ENCODE measurements at regions not wholly inside any gene's neighbourhood (a gene's known extent, or its start where the extent isn't known, plus 50 kb on each side); places are given as distances from the start of the nearest gene placed in this dataset.

GRCh38 chr5:10839916-10840599 is 79.0 kb upstream of the DAP start:
- no peak for DNase-seq

DNA sequence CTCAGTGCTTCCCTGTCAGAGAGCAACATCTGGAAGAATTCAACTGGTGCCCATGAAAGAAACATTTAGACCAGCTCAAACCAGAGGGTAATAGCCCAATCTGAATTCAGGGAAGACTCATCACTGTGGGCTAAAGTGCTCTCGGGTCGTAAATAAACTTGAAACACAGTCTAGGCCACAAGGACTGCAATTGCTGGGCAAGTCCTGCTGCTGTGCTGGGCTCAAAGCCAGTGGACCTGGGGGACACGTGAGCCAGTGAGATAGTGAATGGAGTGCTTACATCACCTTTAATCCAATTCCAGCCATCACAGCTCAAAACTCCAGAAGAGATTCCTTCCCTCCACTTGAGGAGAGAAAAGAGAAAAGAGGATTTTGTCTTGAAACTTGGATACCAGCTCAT is 78.1 kb upstream of the DAP start:
- no peak for DNase-seq

DNA sequence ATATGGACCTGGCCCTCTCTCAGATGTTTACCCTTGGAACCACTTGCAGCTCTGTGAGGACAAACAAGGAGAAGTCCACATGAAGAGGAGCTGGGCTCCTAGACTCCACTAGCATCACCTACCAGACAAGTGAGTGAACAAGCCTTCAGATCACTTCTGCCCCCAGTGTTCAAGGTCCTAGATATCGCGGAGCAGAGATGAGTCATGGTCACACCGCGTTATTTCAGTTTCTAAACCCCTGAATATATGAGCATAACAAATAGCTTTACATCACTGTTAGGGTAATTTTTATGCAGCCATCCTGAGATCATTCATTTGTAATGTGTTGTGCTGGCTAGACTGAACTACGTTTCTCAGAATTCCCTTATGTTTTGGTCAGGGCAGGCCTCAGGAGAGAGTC is 77.0 kb upstream of the DAP start:
- no peak for DNase-seq

DNA sequence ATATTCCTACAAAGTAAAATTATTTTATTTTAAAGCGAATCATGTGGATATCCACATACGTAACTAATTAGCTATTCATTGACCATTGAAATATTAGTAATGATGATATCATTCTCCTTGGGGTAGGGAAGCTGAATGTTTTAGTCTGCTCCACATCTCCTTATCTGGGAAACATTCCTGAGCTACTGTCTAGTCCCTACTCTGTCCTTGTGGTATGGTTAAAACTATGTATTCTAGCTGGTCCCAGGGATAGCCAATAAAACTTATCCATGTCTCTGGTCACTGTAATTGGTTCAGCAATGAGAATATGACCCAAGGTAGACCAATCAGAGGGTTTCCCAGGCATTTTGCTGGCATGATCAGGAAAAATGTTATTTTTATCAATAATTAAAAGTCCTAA is 76.0 kb upstream of the DAP start:
- DNase-seq = no peak

DNA sequence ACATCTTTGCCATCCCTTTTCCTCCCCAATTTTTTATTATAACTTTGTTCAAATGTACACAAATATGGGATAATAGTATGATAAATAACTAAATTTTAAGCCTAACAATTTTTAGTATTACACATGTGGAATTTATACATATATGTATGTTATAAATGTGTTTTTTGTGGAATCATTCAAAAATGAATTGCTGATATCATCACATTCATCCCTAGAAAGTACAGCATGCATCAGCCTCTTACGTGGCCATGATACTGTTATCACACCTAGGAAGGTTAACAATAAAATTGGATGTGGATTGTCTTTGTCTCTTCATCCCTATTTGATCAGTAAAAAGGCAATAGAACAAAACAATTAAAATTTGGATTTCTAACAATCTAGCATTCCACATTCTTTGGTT is 73.7 kb upstream of the DAP start:
- DNase-seq = no peak

- DNase-seq = no peak
These were observed 72.0 kb upstream of the DAP start for GRCh38 chr5:10832987-10833386.

GRCh38 chr5:10832421-10832820 is 71.4 kb upstream of the DAP start:
- no peak for DNase-seq

DNA sequence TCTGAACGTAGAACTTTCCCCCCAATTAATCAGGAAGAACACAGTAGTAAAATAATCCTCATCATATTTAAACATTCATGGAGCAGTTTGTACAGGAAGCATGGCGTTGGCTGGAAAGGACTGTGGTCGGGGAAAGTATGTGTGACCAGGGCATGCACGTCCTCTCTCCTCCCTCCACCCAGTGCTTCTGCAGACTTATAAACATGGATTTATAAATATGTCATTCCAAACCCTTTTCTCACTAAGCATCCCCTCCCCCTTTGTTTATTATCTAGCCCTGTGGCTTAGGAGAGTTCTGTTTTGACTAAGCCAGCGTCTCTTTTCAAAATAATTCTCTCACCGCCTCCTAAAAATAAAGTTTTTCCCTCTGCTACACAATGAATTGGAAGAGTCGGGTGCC is 70.4 kb upstream of the DAP start:
- no peak for DNase-seq

GRCh38 chr5:10828241-10828640 is 67.2 kb upstream of the DAP start:
- DNase-seq = no peak

- DNase-seq = no peak
These were observed 66.5 kb upstream of the DAP start for GRCh38 chr5:10827571-10827970.

DNA sequence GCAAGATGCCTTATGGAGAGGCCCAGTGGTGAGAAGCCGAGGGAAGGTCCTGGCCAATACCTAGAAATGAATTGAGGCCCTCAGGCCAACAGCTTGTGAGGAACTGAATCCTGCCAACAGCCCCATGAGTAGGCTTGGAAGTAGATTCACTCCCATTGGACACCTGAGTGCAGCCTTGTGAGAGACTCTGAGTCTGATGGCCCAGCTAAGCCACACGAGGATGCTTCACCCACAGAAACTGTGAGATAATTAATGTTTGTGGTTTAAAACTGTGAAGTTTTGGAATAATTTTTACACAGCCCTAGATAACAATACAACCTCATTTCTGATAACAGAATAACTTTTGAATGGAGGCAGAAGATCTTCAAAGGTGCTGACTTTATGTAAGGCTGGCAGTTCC is 65.9 kb upstream of the DAP start:
- no peak for DNase-seq

GRCh38 chr5:10825897-10826644 is 65.0 kb upstream of the DAP start:
- DNase-seq = no peak

GRCh38 chr5:10812218-10812617 is 51.2 kb upstream of the DAP start:
- no peak for DNase-seq
